HG02642 (cell line): ENCODE measurements at regions not wholly inside any gene's neighbourhood (a gene's known extent, or its start where the extent isn't known, plus 50 kb on each side); places are given as distances from the start of the nearest gene placed in this dataset.
"Not testable (repeated sequence)": the region's sequence is repeated elsewhere in the genome, so short reads cannot be mapped to it uniquely, and the experiment has no call there.

Source experiments
- ATAC-seq: cut with Tn5 transposase; IDR thresholded peaks from one replicate; pipeline ENCODE4 v1.9.1; 2021; ENCODE audit warnings: mild to moderate bottlenecking; ENCODE audit not compliant: unreplicated experiment, poor library complexity

DNA sequence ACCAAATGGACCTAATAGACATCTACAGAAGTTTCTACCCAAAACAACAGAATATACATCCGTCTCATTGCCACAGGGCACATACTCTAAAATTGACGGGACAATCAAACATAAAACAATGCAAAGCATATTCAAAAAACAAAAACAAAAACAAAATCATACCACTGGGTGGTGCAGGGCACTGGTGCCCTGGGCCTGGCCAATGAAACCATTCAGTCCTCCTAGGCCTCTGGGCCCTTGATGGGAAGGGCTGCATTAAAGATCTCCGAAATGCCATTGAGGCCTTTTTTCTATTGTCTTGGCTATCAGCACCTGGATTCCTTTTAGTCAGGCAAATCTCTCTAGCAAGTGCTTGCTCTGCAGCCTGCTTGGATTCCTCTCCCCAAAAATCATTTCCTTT, 213.9 kb upstream of the ZCCHC13 start:
- ATAC-seq, result no peak

DNA sequence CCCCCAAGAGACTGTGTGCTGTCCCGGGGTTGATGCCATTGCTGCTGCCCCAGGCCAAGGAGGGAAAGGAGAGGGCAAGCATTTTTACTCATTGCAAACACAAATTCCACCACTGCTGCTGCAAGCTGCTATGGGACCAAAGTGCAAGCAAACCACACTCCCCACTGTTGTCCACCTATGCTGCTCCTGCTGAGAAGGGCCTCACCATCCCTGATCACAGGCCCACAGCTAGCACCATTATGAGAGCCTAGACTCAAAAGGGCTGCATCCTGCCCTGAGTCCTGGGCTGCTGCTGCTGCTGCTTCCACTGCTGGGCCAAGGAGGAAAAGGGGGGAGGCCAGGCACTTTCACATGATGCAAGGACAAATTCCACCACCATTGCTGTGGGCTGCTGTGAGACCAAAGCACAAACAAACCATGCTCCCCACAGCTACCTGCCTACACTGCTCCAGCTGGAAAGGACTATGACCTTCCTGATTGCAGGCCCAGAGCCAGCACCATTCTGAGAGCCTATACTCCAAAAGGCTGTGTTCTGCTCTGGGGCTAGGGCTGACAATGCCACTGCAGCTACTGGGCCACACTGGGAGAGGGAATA, 218.2 kb upstream of the ZCCHC13 start:
- ATAC-seq, result no peak

DNA sequence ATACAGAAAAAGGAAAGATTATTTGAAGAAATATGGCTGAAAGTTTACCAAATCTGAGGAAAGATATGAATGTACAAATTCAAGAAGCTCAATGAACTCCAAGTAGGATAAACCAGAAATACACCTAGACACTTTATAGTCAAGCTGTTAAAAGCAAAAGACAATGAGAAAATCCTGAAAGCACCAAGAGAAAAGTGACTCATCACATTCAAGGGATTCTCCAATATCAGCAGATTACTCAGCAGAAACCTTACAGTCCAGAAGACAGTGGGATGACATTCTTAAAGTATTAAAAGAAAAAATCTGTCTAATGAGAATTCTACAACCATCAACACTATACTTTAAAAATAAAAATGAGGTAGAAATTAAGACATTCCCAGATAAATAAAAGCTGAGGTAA, 223.8 kb upstream of the ZCCHC13 start:
- ATAC-seq, result no peak

DNA sequence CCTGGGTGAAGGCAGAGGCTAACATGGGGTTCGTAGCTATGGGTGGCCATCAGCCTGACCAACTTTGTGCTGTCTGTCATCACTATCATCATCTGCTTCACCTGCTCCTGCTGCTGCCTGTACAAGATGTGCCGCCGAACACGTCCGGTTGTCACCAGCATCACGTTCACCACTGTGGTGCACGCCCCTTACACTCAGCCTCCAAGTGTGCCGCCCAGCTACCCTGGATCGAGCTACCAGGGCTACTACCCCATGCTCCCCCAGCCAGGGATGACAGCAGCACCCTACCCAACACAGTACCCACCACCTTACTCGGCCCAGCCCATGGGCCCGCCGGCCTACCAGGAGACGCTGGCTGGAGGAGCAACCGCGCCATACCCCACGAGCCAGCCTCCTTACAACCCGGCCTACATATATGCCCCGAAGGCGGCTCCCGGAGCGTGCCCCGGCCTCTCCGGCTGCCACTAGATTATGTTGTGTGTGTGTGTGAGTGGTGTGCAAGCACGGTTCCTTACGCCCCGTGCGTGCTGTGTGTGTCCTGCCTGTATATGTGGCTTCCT, 213.4 kb upstream of the XIST start:
- ATAC-seq, result no peak

DNA sequence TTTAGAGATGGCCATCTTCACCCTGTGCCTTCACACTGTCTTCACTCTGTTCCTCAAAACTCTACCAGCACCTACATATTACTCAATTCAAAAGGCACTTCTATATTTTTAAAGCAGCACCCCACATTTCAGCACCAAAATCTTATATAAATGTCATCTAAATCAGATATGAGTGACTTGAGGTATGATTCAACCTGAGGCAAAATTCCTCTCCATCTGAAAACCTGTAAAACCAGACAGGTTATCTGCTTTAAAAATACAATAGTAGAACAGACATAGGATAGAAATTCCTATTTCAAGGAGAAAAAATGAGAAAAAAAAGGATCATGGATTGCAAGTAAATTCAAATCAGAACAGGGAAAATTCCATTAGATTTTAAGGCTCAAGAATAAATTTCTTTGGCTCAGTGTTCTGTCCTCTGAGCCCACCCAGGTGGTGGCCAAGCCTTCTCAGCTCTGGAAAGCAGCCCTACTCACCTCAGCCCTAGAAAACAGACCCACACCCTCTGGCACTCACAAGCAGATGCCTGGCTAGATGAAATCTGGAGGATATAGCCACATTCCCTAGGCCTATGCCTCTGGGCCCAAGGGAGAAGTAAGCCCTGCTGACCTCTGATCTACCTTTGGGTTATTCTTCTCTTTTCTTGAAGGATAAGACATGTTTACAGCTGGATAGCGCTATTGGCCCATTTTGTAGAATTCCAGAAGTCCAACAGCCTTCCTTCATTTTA, 211.1 kb upstream of the XIST start:
- ATAC-seq, result no peak

DNA sequence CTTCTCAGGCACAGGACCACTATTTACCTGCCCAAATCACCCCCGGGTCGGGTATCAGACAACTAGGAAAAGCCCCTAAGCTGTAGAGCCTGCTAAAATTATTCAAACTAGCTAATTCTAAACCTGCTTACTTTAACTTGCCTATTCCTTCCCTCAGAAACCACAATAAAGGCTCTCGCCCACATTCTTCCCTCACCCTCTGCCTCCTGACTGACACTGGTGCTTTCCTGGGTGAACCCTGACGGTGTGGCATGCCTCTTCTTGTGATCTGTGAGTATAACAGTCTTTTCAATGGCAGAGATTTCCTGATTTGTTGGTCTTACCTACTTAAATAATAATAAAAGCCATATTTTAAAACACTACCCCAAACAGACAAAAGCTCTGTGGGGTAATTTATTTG, 209.4 kb upstream of the XIST start:
- ATAC-seq, result no peak

DNA sequence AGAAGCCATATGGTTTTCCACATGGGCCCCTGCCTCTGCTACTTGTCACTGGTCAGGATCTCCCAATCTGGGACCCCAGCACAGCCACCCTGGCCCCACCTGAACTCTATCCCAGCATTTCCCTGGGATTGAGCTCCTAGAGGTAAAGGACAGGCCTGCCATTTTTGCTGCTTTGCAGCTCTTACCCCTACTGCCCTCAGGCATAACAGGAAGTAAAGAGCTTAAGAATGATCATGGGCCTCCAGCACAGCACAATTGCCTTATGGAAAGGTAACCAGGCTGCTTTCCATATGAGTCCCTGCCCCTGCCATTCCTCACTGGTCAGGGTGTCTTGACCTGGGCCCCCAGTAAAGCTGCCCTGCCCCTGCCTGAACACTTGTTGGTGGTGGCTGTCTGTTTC, 196.6 kb upstream of the XIST start:
- ATAC-seq, result no peak

DNA sequence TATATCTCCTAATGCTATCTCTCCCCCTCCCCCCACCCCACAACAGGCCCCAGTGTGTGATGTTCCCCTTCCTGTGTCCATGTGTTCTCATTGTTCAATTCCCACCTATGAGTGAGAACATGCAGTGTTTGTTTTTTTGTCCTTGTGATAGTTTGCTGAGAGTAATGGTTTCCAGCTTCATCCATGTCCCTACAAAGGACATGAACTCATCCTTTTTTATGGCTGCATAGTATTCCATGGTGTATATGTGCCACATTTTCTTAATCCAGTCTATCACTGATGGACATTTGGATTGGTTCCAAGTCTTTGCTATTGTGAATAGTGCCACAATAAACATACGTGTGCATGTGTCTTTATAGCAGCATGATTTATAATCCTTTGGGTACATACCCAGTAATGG, 181.6 kb upstream of the XIST start:
- not testable (repeated sequence) for ATAC-seq

DNA sequence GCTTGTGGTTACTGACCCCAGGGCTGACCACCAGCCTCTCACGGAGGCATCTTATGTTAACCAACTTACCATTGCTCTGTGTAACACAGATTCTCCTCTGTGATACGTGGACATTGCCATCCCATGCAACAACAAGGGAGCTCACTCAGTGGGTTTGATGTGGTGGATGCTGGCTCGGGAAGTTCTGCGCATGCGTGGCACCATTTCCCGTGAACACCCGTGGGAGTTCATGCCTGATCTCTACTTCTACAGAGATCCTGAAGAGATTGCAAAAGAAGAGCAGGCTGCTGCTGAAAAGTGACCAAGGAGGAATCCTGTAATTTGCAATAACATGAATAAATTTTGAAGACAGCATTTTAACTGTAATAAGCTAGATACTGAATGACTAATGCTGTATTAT, 179.0 kb upstream of the XIST start:
- ATAC-seq, result not testable (repeated sequence)

DNA sequence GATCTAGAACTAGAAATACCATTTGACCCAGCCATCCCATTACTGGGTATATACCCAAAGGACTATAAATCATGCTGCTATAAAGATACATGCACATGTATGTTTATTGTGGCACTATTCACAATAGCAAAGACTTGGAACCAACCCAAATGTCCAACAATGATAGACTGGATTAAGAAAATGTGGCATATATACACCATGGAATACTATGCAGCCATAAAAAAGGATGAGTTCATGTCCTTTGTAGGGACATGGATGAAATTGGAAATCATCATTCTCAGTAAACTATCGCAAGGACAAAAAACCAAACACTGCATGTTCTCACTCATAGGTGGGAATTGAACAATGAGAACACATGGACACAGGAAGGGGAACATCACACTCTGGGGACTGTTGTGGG, 178.3 kb upstream of the XIST start:
- not testable (repeated sequence) for ATAC-seq

DNA sequence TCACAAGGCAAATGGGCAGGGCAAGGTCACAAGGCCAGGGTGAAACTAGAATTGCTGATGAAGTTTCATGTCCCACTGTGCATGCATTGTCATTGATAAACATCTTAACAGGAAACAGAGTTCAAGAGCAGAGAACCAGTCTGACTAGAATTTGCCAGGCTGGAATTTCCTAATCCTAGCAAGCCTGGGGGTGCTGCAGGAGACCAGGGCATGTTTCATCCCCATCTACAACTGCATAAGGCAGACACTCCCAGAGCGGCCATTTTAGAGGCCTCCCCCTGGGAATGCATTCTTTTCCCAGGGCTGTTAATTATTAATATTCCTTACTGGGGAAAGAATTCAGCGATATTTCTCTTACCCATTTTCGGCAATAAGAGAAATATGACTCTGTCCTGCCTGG, 172.6 kb upstream of the XIST start:
- ATAC-seq, result not testable (repeated sequence)

DNA sequence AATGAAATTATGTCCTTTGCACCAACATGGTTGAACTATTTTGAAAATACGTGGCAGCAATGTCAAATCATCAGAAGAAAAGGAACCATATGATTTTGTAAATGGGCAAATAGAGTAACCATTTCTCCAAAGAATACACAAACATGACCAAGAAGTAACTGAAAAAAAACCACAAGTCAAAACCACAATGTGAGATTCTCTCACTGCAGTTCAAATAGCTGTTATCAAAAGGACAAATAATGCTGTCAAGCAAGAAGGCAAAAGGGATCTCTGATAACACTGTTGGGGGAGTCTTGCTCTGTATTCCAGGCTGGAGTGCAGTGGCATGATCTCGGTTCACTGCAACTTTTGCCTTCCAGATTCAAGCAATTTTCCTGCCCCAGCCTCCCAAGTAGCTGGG, 170.7 kb upstream of the XIST start:
- ATAC-seq, result no peak

DNA sequence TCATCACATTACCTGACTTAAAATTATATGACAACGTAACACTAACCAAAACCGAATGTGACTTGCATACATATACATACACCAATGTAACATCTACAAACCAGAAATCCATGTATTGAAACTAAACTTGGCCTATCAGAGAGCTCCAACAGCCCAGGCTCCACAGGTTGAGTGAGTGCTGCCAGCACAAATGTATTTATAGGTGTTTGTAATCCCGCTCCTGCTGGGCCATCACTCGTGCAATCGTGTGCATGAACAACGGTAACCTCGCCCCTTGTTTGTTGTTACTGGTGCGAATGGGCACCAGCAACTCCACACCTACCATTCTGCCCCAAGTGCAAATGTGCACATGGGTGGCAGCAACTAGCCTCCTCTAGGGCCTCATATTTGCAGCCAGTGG, 165.7 kb upstream of the XIST start:
- no peak for ATAC-seq

DNA sequence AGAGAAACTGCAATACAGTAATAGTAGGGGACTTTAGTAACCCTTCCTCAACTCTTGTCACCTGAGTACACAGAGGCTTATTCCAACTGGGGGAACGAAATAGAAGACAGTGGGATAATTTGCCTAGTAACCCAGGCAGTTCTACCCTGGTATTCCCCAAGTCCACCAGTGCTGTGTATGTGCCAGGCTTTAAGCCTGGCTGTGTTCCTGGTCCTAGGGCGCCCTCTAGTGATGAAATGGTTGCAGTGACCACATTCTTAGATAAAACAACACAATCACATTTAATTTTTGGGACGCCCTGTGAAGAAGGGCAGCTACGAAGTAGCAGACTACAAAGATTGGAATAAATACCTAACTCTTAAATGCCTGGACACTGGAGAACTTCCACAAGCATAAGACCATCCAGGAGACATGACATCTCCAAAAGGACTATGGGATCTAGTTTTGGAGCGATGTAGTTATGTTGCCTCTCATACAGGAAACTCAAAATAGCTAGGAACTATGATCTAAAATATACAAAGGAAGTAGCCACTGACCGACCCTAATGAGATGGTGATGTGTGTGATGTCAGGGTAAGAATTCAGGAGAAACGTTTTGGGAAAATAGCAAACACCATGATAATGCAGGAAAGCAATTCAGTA, 163.0 kb upstream of the XIST start:
- ATAC-seq, result peak; percentile 88

DNA sequence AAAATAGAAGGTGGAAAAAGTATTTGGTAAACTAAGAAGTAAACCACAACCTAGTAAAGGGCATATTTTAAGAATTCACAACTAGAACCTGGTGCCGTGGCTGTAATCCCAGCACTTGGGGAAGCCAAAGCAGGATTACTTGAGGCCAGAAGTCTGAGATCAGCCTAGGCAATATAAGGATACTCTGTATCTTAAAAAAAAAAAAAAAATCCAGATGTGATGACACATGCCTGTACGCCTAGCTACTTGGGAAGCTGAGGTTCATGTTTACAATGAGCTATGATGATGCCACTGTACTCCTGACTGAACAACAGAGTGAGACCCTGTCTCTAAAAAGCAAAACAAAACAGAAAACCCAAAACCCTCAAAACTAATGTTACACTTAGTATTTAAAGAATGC, 156.5 kb upstream of the XIST start:
- ATAC-seq, result no peak

DNA sequence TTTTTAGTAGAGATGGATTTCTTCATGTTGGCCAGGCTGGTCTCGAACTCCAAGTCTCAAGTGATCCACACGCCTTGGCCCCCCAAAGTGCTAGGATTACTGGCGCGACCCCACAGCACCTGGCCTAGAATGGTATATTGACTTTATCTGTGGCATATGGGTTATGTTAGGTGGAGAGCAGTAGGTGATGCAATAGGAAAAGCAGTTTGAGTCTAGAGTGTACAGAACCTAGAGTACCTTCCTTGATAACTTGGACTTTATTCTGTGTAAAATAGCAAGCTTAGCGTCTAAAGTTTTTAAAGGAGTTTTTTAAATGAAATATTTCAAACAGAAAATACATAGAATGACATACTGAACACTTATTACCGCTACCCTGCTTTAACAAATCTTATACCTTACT, 139.5 kb upstream of the XIST start:
- ATAC-seq, result no peak

DNA sequence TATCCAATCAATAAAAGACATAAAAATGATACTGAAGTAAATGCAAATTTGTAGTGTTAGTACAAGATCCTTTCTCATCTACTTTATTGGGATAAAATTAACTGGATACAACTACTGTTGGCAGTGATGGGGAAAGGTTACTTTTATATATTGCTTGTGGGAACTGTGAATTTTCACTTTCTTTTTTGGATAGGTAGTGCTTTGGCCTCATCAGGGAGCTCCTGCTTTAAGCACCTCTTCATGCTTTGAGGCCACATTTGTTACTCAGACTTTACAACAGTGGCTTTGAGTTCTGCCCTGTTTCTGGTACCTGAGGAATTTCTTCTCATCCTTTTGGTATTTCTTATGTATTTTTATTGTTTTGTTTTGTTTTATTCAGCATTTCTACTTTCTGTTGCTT, 134.7 kb upstream of the XIST start:
- no peak for ATAC-seq

DNA sequence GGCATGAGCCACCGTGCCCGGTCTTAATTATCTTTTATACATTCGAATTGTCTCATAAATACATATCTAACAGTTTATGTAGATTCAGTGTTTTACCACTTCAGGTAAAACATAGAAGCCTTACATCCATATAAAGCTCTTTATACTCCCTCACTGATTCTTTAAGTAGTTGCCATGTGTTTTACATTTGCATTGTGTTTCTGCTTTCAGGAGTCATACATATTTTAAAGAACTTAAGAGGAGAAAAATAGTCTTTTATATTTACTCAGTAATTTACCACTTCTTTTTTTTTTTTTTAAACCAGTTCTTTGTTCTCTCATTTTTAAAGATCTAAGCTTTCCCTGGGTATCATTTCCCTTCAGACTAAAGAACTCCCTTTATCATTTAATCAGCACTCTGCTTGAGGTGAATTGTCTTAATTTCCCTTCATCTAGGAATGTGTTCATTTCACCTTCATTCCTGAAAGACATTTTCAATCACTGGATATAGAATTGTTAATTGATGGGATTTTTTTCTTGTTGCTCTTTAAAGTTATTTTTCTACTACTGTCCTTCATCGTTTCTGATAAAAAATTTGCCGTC, 127.1 kb upstream of the XIST start:
- no peak for ATAC-seq

DNA sequence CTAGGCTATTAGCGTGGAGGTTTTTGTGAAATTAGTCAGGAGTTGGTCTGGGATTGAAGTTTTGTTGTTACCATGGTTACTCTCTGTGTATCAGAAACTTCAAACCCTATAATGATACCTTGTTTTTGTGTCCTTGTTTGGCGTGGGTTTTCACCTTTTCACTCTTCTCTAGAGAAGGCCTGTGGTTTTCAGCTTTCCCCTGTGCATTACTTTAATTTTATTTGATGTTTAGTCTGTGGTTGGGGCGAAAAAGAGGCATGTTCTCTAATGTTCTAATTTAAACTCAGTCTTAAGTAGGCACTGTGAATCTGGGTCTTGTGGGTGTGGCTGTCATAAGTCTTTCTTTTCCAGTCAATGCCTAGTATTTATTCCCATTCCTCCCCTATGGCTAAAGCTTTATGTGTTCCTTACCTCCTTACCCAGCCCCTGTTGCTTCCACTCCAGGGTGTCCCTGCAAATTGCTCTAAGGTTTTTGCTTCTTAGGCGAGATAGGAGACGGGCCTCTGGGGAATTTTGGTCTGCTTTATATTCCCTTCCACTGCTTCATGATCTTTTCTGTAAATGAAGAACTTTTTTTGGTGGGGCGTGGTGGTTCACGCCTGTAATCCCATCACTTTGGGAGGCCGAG, 125.1 kb upstream of the XIST start:
- ATAC-seq, result peak; percentile 57

DNA sequence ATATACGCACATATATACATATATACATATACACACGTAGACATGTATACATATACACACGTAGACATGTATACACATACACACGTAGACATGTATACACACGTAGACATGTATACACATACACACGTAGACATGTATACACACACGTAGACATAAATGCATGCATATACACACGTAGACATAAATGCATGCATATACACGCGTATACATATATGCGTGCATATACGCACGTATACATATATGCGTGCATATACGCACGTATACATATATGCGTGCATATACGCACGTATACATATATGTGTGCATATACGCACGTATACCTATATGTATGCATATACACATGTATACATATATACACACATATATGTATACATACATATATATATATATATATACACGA, 114.9 kb upstream of the XIST start:
- ATAC-seq, result not testable (repeated sequence)

DNA sequence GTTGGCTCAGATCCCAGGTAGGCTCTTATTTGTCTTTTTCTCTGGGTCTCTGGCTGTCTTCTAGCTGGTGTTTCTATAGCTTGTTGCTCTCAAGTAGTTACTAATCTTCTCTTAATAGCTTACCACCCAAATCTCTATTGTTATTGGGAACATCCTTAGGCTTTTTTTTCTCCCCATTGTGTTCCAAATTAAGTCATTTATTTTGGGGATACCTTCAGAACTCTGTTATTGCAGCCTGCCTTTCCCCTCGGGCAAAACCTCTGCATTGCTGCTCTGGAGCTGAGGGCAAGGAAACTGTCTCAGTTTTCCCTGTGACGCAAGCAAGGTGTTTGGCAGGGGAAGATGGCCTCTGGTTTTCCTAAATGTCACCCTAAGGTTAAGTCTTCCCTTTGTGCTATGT, 113.3 kb upstream of the XIST start:
- ATAC-seq, result no peak
